ENCODE measurements at regions not wholly inside any gene's neighbourhood (a gene's known extent, or its start where the extent isn't known, plus 50 kb on each side); places are given as distances from the start of the nearest gene placed in this dataset.
A peak's percentile ranks its signal among the peaks of the same experiment; 100 is the strongest.

DNA sequence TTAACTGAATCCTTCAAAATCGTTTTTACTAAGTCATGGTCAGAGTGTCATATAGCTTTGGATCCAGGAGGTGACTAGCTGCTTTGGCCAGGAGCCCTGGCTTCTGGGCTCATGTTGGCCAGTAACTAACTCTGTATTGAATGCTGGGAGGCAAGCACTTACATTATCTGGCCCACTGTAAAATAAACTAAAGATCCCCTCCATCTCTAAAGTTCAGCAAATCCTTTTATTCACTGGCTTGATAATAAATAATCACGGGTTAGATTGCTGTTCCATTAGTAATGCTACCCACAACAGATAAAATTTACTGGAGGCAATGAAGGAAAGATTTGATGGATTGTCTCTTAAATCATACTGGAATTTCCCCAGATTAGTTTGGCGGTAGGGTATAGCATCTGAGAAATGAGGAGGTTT is 382.2 kb upstream of the TLE4 start:
- Histone ChIP-seq H3K27ac (peak overlapping the region in 1 of 2 experiments; percentile 64; a peak in 3 of 6 replicates), H3K4me3 (no peak overlapping the region), H3K4me1 (peaks cover 7% of the 10 kb centered on the region; the same call in 1 of the 3 replicates), H3K9me3 (0 out of 3 replicates have a peak, but pooled peaks cover 6% of the 10 kb centered on the region), H3K4me2 (peak overlapping the region; percentile 15; the same call in 1 of the 3 replicates)
- no peak for TF ChIP-seq EHF (CRISPR knock-in tag; IDR thresholded peaks at IDR 0.05)
- 0 out of 5 replicates have a peak, but pooled peaks of 1 of the 2 experiments have one; percentile 28 for TF ChIP-seq EP300 (IDR thresholded peaks at IDR 0.05)
- ATAC-seq = peak; percentile 54 to 86; a peak in 5 of 6 replicates
- FAIRE-seq = no peak
- 12% methylated on average over 3 of the region's 3 CpGs for WGBS (ENCODE audit: missing lambda C conversion rate)
- DNase-seq (ENCODE audit: low read depth in 1 of 2, low spot score in 1 of 2) = peak in 1 of 2 experiments; percentile 27
- POLR2A ChIA-PET = interaction anchor here (1.5 kb wide), 1 partner anchor 382 kb away, joined by 7 read pairs; the partner anchor contains the start of gene TLE4
- CTCF ChIA-PET = interaction anchor here (0.6 to 1.1 kb wide), 2 partner anchors 58 to 504 kb away, joined by 3 read pairs; no protein-coding TSS in a partner anchor

DNA sequence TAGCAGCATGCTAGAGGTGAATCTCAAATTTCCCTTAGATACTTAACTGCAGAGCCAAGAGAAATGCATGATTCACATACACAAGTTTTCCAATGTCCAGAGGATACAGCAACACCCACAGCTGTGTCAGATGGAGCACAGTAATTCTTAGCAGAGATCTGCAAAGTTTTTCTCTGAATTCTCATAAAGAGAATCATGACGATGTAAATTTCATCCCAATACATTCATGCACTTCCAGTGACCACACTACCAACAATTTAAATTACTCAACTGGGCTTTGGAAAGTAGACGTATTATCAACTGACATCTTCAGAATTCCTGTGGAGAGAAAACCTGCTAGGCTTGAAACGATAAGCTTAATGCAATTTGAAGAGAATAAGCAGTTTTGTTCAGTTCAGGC is 378.8 kb upstream of the TLE4 start:
- TF ChIP-seq POLR2A (IDR thresholded peaks at IDR 0.05; ENCODE audit: low read length) (no peak), ZNF302 (CRISPR knock-in tag; IDR thresholded peaks at IDR 0.05) (no peak), NFE2L2 (conservative IDR thresholded peaks at IDR 0.05; ENCODE audit: low read length) (no peak), JUN (IDR thresholded peaks at IDR 0.05) (no peak), PHF8 (IDR thresholded peaks at IDR 0.05; ENCODE audit: borderline replicate concordance, low read depth) (no peak), CBX8 (IDR thresholded peaks at IDR 0.05) (no peak), NPAS2 (CRISPR knock-in tag; IDR thresholded peaks at IDR 0.05; ENCODE audit: borderline replicate concordance) (no peak), ZC3H11A (IDR thresholded peaks at IDR 0.05) (no peak), KDM5A (IDR thresholded peaks at IDR 0.05) (no peak), ZFP36 (IDR thresholded peaks at IDR 0.05; ENCODE audit: borderline replicate concordance, partially characterized antibody) (no peak), RNF2 (IDR thresholded peaks at IDR 0.05; ENCODE audit: borderline replicate concordance, low read depth) (no peak)
- TF ChIP-seq, protein P1, sequence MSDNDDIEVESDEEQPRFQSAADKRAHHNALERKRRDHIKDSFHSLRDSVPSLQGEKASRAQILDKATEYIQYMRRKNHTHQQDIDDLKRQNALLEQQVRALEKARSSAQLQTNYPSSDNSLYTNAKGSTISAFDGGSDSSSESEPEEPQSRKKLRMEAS (IDR thresholded peaks at IDR 0.05) = no peak
- TF ChIP-seq, protein P2, sequence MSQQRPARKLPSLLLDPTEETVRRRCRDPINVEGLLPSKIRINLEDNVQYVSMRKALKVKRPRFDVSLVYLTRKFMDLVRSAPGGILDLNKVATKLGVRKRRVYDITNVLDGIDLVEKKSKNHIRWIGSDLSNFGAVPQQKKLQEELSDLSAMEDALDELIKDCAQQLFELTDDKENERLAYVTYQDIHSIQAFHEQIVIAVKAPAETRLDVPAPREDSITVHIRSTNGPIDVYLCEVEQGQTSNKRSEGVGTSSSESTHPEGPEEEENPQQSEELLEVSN (IDR thresholded peaks at IDR 0.05; ENCODE audit: borderline replicate concordance, low read depth) = no peak
- TF ChIP-seq, protein P3, sequence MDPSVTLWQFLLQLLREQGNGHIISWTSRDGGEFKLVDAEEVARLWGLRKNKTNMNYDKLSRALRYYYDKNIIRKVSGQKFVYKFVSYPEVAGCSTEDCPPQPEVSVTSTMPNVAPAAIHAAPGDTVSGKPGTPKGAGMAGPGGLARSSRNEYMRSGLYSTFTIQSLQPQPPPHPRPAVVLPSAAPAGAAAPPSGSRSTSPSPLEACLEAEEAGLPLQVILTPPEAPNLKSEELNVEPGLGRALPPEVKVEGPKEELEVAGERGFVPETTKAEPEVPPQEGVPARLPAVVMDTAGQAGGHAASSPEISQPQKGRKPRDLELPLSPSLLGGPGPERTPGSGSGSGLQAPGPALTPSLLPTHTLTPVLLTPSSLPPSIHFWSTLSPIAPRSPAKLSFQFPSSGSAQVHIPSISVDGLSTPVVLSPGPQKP (IDR thresholded peaks at IDR 0.05; ENCODE audit: low read depth, low read length) = no peak
- POLR2A ChIA-PET = no interaction called here
- CTCF ChIA-PET = no interaction called here
- H3K9me3 ChIP-seq = no peaks in the 10 kb centered on the region
- DNase-seq (ENCODE audit: low read depth in 1 of 2, low spot score in 1 of 2) (no peak), ATAC-seq (no peak), FAIRE-seq (no peak)
- no peak overlapping the region for H3K4me3 ChIP-seq
- peaks cover 14% of the 10 kb centered on the region; the same call in 2 of the 3 replicates for H3K4me1 ChIP-seq
- no peak overlapping the region for H3K4me2 ChIP-seq
- 84% methylated on average over 3 of the region's 3 CpGs for WGBS (ENCODE audit: missing lambda C conversion rate)
- peak overlapping the region in 1 of 2 experiments; percentile 5; a peak in 1 of 6 replicates for H3K27ac ChIP-seq

DNA sequence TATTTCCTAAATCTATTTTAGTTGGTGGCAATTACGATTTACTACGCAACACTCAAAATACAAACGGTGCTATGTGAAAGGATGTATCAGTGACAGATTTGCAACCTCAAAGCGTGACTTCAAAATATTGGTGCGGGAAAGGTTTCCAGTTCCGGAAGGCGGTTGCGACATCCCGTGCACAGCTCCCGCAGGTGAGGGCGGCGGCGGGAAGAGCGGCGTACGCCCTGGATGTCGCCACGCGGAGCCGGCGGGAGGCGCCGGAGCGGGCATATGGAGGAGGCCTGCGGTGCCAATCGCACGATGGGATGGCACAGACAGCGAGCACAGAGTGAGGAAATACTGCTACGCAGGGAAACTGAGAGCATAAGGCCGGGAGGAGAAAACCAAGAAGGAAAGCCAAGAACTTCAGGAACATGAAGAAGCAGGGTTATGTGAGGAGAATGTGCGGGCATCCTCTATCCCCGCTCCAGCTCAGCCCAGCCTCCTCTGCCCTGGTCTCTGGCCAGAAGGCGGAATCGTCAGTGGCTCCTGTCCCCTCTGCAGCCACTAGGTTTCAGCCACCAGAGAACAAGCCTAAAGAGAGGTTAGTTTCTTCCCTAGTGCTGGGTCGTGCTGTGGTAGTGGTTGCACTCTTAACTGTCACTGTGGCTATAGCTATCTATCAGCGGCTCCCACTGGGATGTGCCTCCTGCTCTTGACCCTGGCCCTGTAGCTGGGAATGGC is 378.1 kb upstream of the TLE4 start:
- WGBS (ENCODE audit: missing lambda C conversion rate) = 93% methylated on average over 36 of the region's 36 CpGs
- FAIRE-seq (no peak), DNase-seq (ENCODE audit: low read depth in 1 of 2, low spot score in 1 of 2) (no peak), ATAC-seq (no peak)
- ChIA-PET CTCF (no interaction called here), POLR2A (no interaction called here)
- Histone ChIP-seq H3K4me1 (peaks cover 14% of the 10 kb centered on the region; the same call in 2 of the 3 replicates), H3K4me3 (no peak overlapping the region), H3K9me3 (no peaks in the 10 kb centered on the region), H3K4me2 (no peak overlapping the region), H3K27ac (no peak overlapping the region; a peak in 1 of 6 replicates)
- TF ChIP-seq FOSB (CRISPR knock-in tag; IDR thresholded peaks at IDR 0.05) = no peak
- no peak for TF ChIP-seq NFE2L2 (conservative IDR thresholded peaks at IDR 0.05; ENCODE audit: low read length)
- no peak; a peak in 1 of 4 replicates for TF ChIP-seq CEBPB (IDR thresholded peaks at IDR 0.05)

DNA sequence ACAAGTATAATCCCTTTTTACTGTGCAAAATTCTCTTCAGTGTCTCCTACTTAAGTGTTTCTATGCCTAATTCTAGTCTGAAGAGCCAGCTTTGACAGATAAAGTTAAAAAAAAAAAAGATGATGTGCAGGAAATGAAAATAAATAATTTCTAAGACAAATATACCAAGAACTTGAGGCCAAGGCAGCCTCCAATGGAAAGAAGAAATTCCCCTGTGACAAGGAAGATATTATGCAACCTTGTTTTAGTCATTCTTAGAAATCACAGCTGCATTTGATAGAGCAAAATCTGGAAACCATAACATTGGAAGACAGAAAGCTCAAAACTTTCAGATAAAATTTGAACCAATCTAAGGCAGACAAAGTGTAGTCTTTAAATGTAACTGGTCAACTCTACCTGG is 375.9 kb upstream of the TLE4 start:
- Histone ChIP-seq H3K4me3 (no peak overlapping the region), H3K27ac (no peak overlapping the region), H3K9me3 (no peaks in the 10 kb centered on the region), H3K4me2 (no peak overlapping the region), H3K4me1 (peaks cover 7% of the 10 kb centered on the region; the same call in 1 of the 3 replicates)
- POLR2A ChIA-PET = no interaction called here
- no peak for DNase-seq (ENCODE audit: low read depth in 1 of 2, low spot score in 1 of 2)
- no peak for FAIRE-seq
- CTCF ChIA-PET = no interaction called here
- TF ChIP-seq CEBPB (IDR thresholded peaks at IDR 0.05) = peak; percentile 64 to 74; a peak in 3 of 4 replicates
- TF ChIP-seq TP53 (CRISPR knock-in tag; IDR thresholded peaks at IDR 0.05) = no peak
- ATAC-seq = no peak
